ENCODE measurements at regions not wholly inside any gene's neighbourhood (a gene's known extent, or its start where the extent isn't known, plus 50 kb on each side); places are given as distances from the start of the nearest gene placed in this dataset.
A peak's percentile ranks its signal among the peaks of the same experiment; 100 is the strongest.
"Not testable (repeated sequence)": the region's sequence is repeated elsewhere in the genome, so short reads cannot be mapped to it uniquely, and the experiment has no call there.

- no peak for DNase-seq (ENCODE audit: low read depth)
These were observed 335.2 kb downstream of the KCNJ3 start for GRCh38 chr2:155033652-155034051.

- DNase-seq (ENCODE audit: low read depth): no peak
These were observed 331.8 kb downstream of the KCNJ3 start for GRCh38 chr2:155030296-155030695.

DNA sequence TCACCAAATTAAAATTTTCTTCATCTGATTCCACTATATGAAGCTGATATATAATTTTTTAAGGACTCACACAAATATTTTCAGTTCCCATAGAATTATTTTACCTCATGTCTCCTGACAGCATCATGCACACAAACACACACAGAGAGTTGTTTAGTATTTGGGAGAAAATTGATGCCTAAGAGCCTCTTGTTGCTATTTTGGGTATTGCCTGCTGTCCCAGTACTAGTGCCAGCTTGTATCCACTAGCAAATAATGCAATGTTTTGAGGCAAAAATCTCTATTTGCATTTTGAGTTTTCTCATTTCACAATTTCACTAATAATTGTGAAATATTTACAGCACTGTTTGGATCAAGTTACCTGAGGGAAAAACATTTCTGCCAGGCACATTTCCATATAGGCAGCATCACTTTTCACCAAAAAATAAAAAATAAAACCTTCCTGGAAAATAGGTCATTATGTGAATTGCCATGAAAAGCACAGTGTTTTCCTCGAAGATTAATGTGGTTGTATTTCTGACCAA is 328.2 kb downstream of the KCNJ3 start:
- no peak for DNase-seq (ENCODE audit: low read depth)

DNA sequence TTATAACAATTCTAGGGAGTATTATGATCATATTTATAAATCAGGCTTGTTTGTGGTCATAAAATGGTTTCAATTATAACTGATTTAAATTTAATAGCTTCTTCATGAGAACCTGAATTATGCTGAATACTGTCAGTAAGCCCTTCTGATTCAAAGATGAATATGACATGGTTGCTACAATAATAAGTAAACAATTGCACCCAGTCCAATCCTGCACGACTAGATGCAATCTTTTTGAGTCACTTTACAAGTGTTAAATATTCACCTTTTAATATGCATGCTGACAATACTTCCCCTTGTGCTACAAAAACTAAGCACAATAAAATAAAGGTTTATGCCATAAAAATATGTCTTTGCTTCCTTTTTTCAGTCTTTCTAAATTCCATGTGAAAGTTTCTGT is 325.2 kb downstream of the KCNJ3 start:
- no peak for DNase-seq (ENCODE audit: low read depth)

GRCh38 chr2:155022531-155022930 is 324.0 kb downstream of the KCNJ3 start:
- DNase-seq (ENCODE audit: low read depth): no peak

GRCh38 chr2:155021618-155022017 is 323.1 kb downstream of the KCNJ3 start:
- no peak for DNase-seq (ENCODE audit: low read depth)

GRCh38 chr2:155020246-155020645 is 321.8 kb downstream of the KCNJ3 start:
- no peak for DNase-seq (ENCODE audit: low read depth)

DNA sequence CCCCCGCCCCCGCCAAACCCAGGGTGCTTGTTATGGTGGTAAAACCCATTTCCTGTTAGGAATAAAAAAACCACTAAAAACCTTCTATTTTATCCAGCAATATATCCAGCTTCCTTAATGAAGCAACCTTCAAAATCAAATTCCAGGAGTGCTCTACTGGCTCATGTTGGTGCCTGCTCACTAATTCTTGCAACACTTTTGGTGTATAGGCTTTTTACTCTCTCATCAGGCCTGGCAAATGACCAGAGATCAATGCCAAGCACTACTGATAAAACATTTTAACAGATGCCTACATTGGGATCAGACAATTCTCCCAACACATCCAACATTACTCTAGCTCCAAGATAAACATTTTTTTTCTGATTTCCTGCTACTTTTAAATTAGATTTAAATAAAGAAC is 312.4 kb downstream of the KCNJ3 start:
- DNase-seq (ENCODE audit: low read depth): no peak

DNA sequence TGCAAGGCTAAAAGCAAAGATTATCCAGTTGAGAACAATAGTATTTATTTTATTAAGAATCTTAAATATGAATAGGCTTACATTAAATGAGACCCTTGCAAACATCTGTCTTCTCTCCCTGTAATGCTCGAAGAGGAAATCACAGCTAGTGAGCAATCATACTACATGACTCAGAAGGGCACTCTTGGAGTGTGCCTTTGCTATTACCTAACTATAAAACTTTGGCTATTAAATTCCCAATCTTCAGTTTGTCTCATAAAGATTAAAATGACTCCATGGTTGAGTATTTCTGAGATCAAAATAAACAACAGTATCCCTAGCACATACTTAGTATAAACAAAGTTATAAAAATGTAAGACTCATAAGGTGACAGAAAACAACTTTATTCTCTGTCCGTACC is 296.9 kb downstream of the KCNJ3 start:
- DNase-seq (ENCODE audit: low read depth): no peak

- peak; percentile 2 for DNase-seq (ENCODE audit: low read depth)
These were observed 294.3 kb downstream of the KCNJ3 start for GRCh38 chr2:154992826-154993225.

DNA sequence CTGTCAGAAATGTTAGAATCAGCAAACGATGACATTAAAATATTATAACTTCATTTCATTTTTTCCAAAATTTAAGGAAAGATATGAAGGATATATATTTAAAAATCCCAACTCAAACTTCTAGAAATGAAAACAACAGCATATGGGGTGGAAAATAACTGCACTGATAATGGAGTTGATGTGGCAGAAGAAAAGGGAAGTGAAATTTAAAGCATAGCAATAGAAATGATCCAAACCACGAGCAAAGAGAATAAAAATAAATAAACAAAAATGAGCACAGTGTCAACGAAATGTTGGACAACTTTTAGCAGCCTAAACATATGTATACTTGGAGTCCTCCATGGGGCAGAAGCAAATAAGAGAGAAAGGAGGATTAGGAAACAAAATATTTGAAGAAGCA is 280.2 kb downstream of the KCNJ3 start:
- no peak for DNase-seq (ENCODE audit: low read depth)

DNA sequence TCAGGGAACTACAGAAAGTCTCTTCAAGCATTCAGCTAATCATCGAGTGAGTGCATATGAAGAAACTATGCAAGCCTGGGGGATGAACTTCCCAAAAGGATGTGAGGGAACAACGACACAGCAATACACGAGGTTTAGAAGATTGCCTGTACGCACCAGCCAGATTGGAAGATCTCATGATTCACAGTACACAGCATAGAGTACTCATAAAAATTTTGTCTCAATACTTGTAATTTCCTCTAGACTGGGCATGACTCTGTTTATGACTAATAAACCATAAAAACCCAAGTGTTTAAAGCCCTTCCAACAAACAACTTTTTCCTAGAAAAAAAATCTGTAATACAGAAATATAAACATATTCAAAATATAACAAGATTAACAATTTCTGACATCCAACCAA is 279.7 kb downstream of the KCNJ3 start:
- DNase-seq (ENCODE audit: low read depth): no peak

- no peak for DNase-seq (ENCODE audit: low read depth)
These were observed 275.5 kb downstream of the KCNJ3 start for GRCh38 chr2:154974041-154974440.

DNA sequence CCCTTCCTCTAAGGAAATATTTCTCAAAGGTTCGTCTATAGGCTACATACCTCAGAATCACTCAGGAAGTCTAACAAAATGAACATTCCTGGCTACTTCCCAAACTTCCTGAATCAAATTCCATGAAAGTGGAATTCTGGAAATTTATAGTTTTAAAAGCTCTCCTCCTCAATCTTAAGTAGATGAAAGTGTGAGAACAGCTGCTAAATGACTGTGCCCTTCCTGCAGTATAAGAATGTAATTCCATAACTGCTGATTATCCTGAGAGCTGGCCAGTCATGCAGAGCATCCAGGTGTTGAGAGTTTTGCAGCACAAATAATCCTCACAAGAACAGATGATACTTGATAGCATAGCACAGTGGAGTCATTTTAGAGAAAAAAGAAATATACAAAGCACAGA is 265.0 kb downstream of the KCNJ3 start:
- no peak for DNase-seq (ENCODE audit: low read depth)

- no peak for DNase-seq (ENCODE audit: low read depth)
These were observed 263.2 kb downstream of the KCNJ3 start for GRCh38 chr2:154961676-154962075.

- no peak for DNase-seq (ENCODE audit: low read depth)
These were observed 262.5 kb downstream of the KCNJ3 start for GRCh38 chr2:154960802-154961583.

DNA sequence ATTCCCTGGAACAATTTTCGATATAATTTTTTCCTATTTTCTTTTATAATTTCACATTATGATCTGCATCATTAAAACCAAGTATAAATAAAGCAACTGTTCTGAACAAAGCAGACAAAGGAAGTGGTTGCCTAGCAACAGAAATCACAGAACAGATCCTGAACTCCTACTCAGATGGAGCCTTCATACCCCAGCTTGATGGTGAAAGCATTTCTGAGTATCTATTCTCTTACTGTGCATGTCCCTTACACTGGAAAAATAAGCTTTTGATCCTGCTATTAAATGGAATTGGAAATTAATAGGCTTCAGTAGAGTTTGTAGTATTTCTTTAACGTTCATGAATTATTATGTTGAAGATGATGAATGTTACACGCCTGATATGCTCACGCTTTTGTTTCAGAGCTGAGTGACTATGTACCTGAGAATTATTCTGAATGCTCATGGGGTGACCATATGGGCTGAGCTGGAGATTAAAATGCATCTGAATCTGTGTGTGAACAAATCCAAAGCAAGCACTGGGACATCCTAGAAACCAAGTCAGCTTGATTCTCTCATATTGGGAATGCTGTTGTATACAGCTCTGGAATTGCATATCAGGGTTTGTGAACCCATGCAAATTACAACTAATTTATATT is 254.0 kb downstream of the KCNJ3 start:
- no peak for DNase-seq (ENCODE audit: low read depth)

DNA sequence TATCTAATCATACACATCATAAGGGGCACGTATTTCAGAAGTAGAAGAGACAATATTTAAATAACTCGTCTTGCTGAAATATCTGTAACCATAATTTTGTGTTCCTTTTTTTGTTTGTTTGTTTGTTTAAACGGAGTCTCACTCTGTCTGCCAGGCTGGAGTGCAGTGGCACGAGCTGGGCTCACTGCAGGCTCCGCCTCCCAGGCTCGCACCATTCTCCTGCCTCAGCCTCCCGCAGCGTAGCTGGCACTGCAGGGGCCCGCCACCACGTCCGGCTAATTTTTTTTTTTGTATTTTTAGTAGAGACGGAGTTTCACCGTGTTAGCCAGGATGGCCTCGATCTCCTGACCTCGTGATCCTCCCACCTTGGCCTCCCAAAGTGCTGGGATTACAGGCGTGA is 248.9 kb downstream of the KCNJ3 start:
- not testable (repeated sequence) for DNase-seq (ENCODE audit: low read depth)

DNA sequence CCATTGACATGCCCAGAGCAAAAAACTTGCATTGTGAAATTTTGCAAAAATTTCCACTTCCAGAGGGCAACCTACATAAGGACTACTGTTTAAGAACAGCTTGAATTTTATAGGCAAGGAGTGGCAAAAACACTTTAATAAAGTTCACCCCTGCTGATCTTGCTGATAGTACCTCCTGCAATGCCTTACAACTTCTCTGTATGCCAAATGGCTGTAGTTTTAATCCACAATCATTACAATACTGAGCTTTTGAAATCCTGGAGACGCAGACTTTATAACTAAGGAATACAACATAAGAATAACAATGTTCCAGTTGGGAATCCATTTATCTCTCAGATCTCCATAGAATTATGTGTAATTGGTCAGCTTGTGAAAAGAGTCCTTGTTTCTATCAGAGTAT is 247.5 kb downstream of the KCNJ3 start:
- no peak for DNase-seq (ENCODE audit: low read depth)

DNA sequence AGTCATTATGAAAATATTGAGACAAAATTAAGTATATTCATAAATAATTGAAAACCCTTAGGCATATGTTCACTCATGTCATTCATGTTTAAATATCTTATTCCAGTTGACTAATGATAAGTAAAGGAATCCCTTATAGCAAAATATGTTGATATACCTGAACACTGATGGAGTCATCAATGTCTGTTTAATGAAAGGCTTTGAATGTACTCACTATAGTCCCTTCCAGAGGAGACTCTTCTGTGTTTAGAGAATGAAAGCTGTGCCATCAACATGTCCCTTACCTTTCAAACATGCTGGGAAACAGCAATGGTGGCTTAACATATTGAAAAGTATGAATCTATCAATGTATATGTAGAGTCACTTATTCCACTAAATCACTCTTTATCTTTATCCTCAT is 242.9 kb downstream of the KCNJ3 start:
- DNase-seq (ENCODE audit: low read depth): no peak

DNA sequence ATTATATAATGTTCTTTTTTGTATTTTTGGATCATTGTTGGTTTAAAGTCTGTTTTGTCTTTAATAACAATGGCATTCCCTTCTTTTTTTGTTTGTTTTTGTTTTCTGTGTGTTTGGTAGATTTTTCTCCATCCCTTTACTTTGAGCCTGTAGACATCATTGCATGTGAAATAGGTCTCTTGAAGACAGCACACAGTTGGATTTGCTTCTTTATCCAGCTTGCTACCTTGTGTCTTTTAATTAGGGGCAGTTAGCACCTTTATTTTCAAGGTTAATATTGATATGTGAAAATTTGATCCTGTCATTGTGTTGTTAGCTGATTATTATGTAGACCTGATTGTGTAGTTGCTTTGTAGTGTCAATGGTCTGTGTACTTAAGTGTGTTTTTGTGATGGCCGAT is 235.7 kb downstream of the KCNJ3 start:
- DNase-seq (ENCODE audit: low read depth): no peak

DNA sequence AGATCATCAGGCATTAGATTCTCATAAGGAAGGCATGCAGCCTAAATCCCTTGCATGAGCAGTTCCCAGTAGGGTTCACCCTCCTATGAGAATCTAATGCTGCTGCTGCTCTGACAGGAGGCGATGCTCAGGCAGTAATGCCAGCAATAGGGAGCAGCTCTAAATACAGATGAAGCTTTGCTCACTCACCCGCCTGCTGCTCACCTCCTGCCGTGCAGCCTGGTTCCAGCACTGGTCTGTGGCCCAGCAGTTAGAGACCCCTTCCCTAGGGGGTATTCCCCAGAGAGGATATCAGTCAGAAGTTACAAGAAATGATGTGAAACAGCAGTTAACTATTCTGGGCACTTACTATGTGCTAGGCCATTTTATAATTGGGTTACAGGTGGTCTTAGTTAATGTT is 226.0 kb downstream of the KCNJ3 start:
- no peak for DNase-seq (ENCODE audit: low read depth)

DNA sequence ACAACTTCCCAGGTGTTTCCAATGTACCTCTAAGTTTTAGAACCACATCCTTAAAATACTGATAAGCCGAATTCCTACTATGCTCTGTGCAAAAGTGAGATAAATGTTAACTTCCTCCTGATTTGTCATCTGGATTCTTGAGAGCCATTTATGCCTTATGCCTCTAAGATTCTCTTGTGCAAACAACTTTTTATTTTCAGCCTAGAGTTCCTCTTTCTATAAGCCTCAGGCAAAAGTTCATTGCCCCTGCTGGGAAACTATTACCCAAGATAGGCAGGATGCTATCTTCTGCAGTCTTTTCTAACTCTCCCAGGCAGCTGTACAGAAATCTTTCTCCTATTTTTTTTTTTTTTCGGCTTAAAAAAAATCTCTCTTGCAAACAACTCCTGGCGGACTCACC is 216.1 kb downstream of the KCNJ3 start:
- peak; percentile 11 for DNase-seq (ENCODE audit: low read depth)

All from forelimb muscle (tissue), 1 donor.